ENCODE measurements at regions not wholly inside any gene's neighbourhood (a gene's known extent, or its start where the extent isn't known, plus 50 kb on each side); places are given as distances from the start of the nearest gene placed in this dataset.
"Not testable (repeated sequence)": the region's sequence is repeated elsewhere in the genome, so short reads cannot be mapped to it uniquely, and the experiment has no call there.

DNA sequence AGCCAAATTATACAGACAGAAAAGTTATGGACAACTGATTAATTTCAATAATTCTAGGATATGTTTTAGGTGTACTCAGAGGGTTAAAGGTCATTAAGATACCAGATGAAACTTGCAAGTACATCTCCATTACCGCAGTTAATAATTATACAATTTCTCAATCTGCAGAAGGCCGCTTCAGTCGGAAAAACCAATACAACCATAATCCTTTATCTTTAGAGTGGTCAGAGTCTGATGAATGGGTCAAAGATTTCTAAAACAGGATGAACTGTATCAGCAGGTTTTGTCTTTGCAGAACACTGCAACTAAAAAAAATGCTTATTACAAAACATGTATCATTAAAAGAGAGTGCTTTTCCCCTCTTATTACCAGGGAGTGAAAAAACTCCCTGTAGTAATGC lies 78.5 kb downstream of the SYT15 start:
- TF ChIP-seq, protein P1, sequence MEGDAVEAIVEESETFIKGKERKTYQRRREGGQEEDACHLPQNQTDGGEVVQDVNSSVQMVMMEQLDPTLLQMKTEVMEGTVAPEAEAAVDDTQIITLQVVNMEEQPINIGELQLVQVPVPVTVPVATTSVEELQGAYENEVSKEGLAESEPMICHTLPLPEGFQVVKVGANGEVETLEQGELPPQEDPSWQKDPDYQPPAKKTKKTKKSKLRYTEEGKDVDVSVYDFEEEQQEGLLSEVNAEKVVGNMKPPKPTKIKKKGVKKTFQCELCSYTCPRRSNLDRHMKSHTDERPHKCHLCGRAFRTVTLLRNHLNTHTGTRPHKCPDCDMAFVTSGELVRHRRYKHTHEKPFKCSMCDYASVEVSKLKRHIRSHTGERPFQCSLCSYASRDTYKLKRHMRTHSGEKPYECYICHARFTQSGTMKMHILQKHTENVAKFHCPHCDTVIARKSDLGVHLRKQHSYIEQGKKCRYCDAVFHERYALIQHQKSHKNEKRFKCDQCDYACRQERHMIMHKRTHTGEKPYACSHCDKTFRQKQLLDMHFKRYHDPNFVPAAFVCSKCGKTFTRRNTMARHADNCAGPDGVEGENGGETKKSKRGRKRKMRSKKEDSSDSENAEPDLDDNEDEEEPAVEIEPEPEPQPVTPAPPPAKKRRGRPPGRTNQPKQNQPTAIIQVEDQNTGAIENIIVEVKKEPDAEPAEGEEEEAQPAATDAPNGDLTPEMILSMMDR (IDR thresholded peaks at IDR 0.05), result not testable (repeated sequence)
- TF ChIP-seq POLR2A, POLR2AphosphoS5 (IDR thresholded peaks at IDR 0.05): not testable (repeated sequence)
